Caco-2 (cell line): ENCODE measurements at regions not wholly inside any gene's neighbourhood (a gene's known extent, or its start where the extent isn't known, plus 50 kb on each side); places are given as distances from the start of the nearest gene placed in this dataset.

Experiments used
- BruUV-seq: library from RNA; stranded (reverse); fragments of 400-500 nt; replicated peaks from 2 replicates; lab custom pipeline; 2021; lab: Mats Ljungman, UMichigan
- CTCF ChIA-PET: fragments of 300-600 bp; sonication (Branson Sonifier 250); formaldehyde crosslinking; loops from one replicate; lab custom pipeline; 2022; ENCODE audit warnings: antibody characterized with exemption; lab: Charles Lee
- POLR2A ChIA-PET: fragments of 300-600 bp; sonication (Branson Sonifier 250); formaldehyde crosslinking; loops from one replicate; lab custom pipeline; 2022; ENCODE audit warnings: antibody characterized with exemption; lab: Charles Lee
- DNase-seq, 2 experiments: peaks; one replicate each; pipeline versions ENCODE4 v3.0.0 to v3.0.0-alpha.2; 2020 to 2022
- H3K27me3 ChIP-seq: replicated peaks from 2 replicates; pipeline ENCODE4 v1.6.0; 2011; ENCODE audit warnings: low read length; ENCODE audit not compliant: control insufficient read depth, insufficient read depth
- H3K36me3 ChIP-seq: 2 replicates; pipeline ENCODE4 v1.5.1; 2011; ENCODE audit warnings: low read length; ENCODE audit not compliant: control insufficient read depth, insufficient read depth
- H3K4me1 ChIP-seq: fragments of 250-450 bp; sonication (Bioruptor Pico); 2 replicates; pipeline ENCODE4 v1.5.1; 2020; ENCODE audit warnings: mild to moderate bottlenecking
- H3K4me3 ChIP-seq: 2 replicates; pipeline ENCODE4 v1.5.1; 2011; ENCODE audit warnings: low read depth, mild to moderate bottlenecking, control low read depth, low read length
- H3K9me3 ChIP-seq: fragments of 250-450 bp; sonication (Bioruptor Pico); 2 replicates; pipeline ENCODE4 v1.5.1; 2020; ENCODE audit warnings: mild to moderate bottlenecking, moderate library complexity
- H3K27ac Mint-ChIP-seq: one replicate; pipeline ENCODE4 v1.8.0; 2022; ENCODE audit warnings: mixed read lengths; ENCODE audit not compliant: unreplicated experiment
- H3K27me3 Mint-ChIP-seq: one replicate; pipeline ENCODE4 v1.8.0; 2022; ENCODE audit warnings: mixed read lengths; ENCODE audit not compliant: insufficient read depth, unreplicated experiment
- H3K36me3 Mint-ChIP-seq: one replicate; pipeline ENCODE4 v1.8.0; 2022; ENCODE audit warnings: mild to moderate bottlenecking, mixed read lengths; ENCODE audit not compliant: insufficient read depth, unreplicated experiment
- H3K4me1 Mint-ChIP-seq: one replicate; pipeline ENCODE4 v1.8.0; 2022; ENCODE audit warnings: low read depth, mixed read lengths; ENCODE audit not compliant: unreplicated experiment
- H3K4me3 Mint-ChIP-seq: one replicate; pipeline ENCODE4 v1.8.0; 2022; ENCODE audit warnings: mild to moderate bottlenecking, moderate library complexity, mixed read lengths; ENCODE audit not compliant: unreplicated experiment
- H3K9me3 Mint-ChIP-seq: one replicate; pipeline ENCODE4 v1.8.0; 2022; ENCODE audit warnings: mixed read lengths; ENCODE audit not compliant: unreplicated experiment
- intact Hi-C: fragments of 100-400 bp; cut with micrococcal nuclease; formaldehyde crosslinking; loops from one replicate; pipeline ENCODE4 v1.10.0; 2022; ENCODE audit not compliant: unreplicated experiment
- TF ChIP-seq, protein P1 (sequence below), 2 experiments: fragments of 200-600 bp in 1 of 2; IDR thresholded peaks; 1 replicate in 1 of 2; 2 replicates in 1 of 2; pipeline versions ENCODE4 v1.5.1 to v1.8.0; 2011 to 2022; ENCODE audit warnings: antibody characterized with exemption in 1 of 2, control low read depth in 1 of 2, inconsistent platforms in 1 of 2, low read depth in 1 of 2, low read length in 1 of 2, mild to moderate bottlenecking in 1 of 2, moderate library complexity in 1 of 2; ENCODE audit not compliant: insufficient read depth in 1 of 2, severe bottlenecking in 1 of 2, unreplicated experiment in 1 of 2

DNA sequence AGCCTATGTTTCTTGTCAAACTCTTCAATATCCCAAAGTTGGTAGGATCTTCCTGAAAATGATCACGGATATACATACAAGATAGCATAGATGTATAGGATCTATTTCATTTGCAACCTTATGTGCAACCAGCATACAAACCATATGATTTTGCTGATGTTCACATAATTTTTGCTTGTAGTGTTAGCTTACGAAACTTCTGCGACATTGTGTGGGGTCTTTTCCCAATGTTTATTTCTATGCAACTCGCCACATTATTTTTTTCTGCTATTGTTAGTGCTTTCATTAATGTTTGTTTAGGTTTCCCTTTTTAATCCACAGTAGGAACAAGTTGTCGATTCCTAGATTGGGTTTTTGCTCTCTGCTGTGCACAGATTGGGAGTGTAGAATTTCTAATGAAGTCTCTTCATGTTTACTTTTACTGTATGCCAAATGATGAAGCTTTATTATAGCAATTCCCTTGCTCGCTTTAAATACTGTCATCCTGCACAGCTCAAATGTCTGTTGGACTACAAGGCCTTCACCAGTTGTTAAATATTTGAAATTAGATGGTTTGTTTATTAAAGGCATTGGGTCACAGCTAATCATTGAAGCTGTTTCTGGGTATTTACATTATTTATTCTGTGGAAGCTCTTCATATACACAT lies 257.6 kb upstream of the PCDH7 start:
- CTCF ChIA-PET: no interaction called here
- H3K27me3 ChIP-seq: no peaks in the 10 kb centered on the region
- Mint-ChIP-seq H3K27me3 (no peaks in the 10 kb centered on the region), H3K4me3 (no peak overlapping the region), H3K9me3 (no peaks in the 10 kb centered on the region), H3K4me1 (peaks cover 17% of the 10 kb centered on the region), H3K27ac (no peak overlapping the region), H3K36me3 (no peaks in the 10 kb centered on the region)
- DNase-seq: no peak
- intact Hi-C loops: no loop called here
- no peaks in the 10 kb centered on the region for H3K9me3 ChIP-seq
- no TSS peak for BruUV-seq
- no peaks in the 10 kb centered on the region for H3K36me3 ChIP-seq
- POLR2A ChIA-PET: no interaction called here
- peaks cover 7% of the 10 kb centered on the region; the same call in 1 of the 2 replicates for H3K4me1 ChIP-seq
- TF ChIP-seq, protein P1, sequence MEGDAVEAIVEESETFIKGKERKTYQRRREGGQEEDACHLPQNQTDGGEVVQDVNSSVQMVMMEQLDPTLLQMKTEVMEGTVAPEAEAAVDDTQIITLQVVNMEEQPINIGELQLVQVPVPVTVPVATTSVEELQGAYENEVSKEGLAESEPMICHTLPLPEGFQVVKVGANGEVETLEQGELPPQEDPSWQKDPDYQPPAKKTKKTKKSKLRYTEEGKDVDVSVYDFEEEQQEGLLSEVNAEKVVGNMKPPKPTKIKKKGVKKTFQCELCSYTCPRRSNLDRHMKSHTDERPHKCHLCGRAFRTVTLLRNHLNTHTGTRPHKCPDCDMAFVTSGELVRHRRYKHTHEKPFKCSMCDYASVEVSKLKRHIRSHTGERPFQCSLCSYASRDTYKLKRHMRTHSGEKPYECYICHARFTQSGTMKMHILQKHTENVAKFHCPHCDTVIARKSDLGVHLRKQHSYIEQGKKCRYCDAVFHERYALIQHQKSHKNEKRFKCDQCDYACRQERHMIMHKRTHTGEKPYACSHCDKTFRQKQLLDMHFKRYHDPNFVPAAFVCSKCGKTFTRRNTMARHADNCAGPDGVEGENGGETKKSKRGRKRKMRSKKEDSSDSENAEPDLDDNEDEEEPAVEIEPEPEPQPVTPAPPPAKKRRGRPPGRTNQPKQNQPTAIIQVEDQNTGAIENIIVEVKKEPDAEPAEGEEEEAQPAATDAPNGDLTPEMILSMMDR (IDR thresholded peaks at IDR 0.05; ENCODE audit: insufficient read depth in 1 of 2, low read depth in 1 of 2, low read length in 1 of 2, severe bottlenecking in 1 of 2, unreplicated experiment in 1 of 2): no peak
- H3K4me3 ChIP-seq: no peak overlapping the region

DNA sequence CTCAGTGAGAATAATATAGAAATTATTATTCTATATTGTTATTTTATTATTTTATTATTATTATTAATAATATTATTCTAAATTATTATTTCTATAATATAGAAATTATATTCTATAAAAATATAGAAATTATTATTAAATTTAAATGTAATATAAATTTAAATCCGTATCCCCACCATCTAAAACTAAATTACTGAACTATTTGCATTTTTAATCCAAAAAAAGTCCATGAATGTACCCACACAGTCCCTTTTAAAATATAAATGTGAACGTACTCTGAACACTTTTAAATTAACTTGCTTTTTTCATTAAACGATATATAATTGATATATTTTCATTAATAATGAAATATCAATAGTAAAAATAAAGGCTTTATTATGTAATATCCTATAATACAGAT lies 248.3 kb upstream of the PCDH7 start:
- no peaks in the 10 kb centered on the region for H3K4me1 ChIP-seq
- DNase-seq: no peak
- Mint-ChIP-seq H3K4me1 (no peaks in the 10 kb centered on the region), H3K27me3 (no peaks in the 10 kb centered on the region), H3K9me3 (no peaks in the 10 kb centered on the region), H3K4me3 (no peak overlapping the region), H3K27ac (no peak overlapping the region), H3K36me3 (no peaks in the 10 kb centered on the region)
- TF ChIP-seq, protein P1 (IDR thresholded peaks at IDR 0.05; ENCODE audit: insufficient read depth in 1 of 2, low read depth in 1 of 2, low read length in 1 of 2, severe bottlenecking in 1 of 2, unreplicated experiment in 1 of 2): no peak
- H3K36me3 ChIP-seq: no peaks in the 10 kb centered on the region
- H3K9me3 ChIP-seq: no peaks in the 10 kb centered on the region
- no peak overlapping the region for H3K4me3 ChIP-seq
- intact Hi-C loops: no loop called here
- BruUV-seq: no TSS peak
- ChIA-PET POLR2A (no interaction called here), CTCF (no interaction called here)
- H3K27me3 ChIP-seq: no peaks in the 10 kb centered on the region

DNA sequence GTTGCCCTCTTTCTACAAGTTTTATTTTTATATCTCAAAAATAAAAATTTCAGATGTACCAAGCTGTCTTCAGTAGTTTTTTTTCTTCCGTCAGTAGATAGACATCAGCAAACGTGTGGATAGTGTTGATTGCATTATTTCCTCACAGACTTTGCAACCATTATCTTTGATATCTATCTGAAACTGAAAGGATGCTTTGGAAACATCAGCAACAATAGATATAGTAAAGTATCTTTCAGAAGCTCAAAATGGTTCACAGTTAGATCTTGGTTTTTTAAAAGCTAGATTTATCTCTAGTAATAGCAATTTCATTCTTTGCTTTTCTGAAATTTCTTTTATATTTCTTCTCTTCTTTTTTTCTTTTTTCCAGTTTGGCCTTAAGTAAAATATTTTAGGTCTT lies 246.9 kb upstream of the PCDH7 start:
- no peaks in the 10 kb centered on the region for H3K36me3 ChIP-seq
- intact Hi-C loops: no loop called here
- ChIA-PET CTCF (no interaction called here), POLR2A (no interaction called here)
- no peak for DNase-seq
- H3K4me1 Mint-ChIP-seq: no peaks in the 10 kb centered on the region
- TF ChIP-seq, protein P1 (IDR thresholded peaks at IDR 0.05; ENCODE audit: insufficient read depth in 1 of 2, low read depth in 1 of 2, low read length in 1 of 2, severe bottlenecking in 1 of 2, unreplicated experiment in 1 of 2): no peak
- no peaks in the 10 kb centered on the region for H3K4me1 ChIP-seq
- H3K27me3 ChIP-seq: no peaks in the 10 kb centered on the region
- no TSS peak for BruUV-seq
- H3K27ac Mint-ChIP-seq: no peak overlapping the region
- no peaks in the 10 kb centered on the region for H3K27me3 Mint-ChIP-seq
- no peak overlapping the region for H3K4me3 Mint-ChIP-seq
- H3K9me3 Mint-ChIP-seq: no peaks in the 10 kb centered on the region
- no peaks in the 10 kb centered on the region for H3K36me3 Mint-ChIP-seq
- H3K9me3 ChIP-seq: no peaks in the 10 kb centered on the region
- H3K4me3 ChIP-seq: no peak overlapping the region
